Activated CD4-positive, alpha-beta T cell treated with anti-CD3 and anti-CD28 coated beads, Interleukin-2, amount 10 ng/mL, durations not matched to agents 24 days and 14 days (primary cell): ENCODE measurements at regions not wholly inside any gene's neighbourhood (a gene's known extent, or its start where the extent isn't known, plus 50 kb on each side); places are given as distances from the start of the nearest gene placed in this dataset.

Source experiments
- DNase-seq: peaks from one replicate; pipeline ENCODE4 v3.0.0; 2022
- H3K27ac Mint-ChIP-seq: one replicate; pipeline ENCODE4 v1.8.0; 2022; ENCODE audit warnings: mild to moderate bottlenecking, mixed read lengths
- H3K27me3 Mint-ChIP-seq: one replicate; pipeline ENCODE4 v1.8.0; 2022; ENCODE audit warnings: mixed read lengths
- H3K36me3 Mint-ChIP-seq: one replicate; pipeline ENCODE4 v1.8.0; 2022; ENCODE audit warnings: low read depth, mild to moderate bottlenecking, mixed read lengths
- H3K4me1 Mint-ChIP-seq: one replicate; pipeline ENCODE4 v1.8.0; 2021; ENCODE audit warnings: mixed read lengths
- H3K4me3 Mint-ChIP-seq: one replicate; pipeline ENCODE4 v1.8.0; 2022; ENCODE audit warnings: mild to moderate bottlenecking, moderate library complexity, mixed read lengths
- H3K9me3 Mint-ChIP-seq: one replicate; pipeline ENCODE4 v1.8.0; 2021; ENCODE audit warnings: mixed read lengths
- intact Hi-C: fragments of 100-400 bp; cut with micrococcal nuclease; formaldehyde crosslinking; loops from one replicate; pipeline ENCODE4 v1.15.1; 2023

DNA sequence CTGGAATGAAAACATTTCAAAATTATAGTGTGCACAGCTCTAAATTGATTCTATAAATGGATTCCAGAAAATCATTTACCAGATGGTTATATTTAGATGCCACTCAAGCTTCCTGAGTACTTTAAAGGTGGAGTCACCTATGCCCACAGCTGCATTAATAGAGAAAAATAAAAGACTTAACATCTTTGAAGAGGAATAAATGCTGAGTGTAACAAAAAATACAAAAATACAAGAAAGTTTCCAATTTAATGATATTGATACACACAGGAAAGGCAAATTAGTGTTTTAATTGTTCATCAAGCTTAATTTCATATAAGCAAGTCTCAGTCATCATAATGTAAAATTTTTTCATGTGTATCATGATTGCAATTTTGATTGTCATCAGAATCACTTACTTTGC lies 89.5 kb upstream of the MANEA start:
- Mint-ChIP-seq H3K9me3 (no peaks in the 10 kb centered on the region), H3K4me1 (no peaks in the 10 kb centered on the region), H3K27me3 (no peaks in the 10 kb centered on the region), H3K4me3 (no peak overlapping the region), H3K36me3 (no peaks in the 10 kb centered on the region), H3K27ac (no peak overlapping the region)
- intact Hi-C loops, result no loop called here
- no peak for DNase-seq

DNA sequence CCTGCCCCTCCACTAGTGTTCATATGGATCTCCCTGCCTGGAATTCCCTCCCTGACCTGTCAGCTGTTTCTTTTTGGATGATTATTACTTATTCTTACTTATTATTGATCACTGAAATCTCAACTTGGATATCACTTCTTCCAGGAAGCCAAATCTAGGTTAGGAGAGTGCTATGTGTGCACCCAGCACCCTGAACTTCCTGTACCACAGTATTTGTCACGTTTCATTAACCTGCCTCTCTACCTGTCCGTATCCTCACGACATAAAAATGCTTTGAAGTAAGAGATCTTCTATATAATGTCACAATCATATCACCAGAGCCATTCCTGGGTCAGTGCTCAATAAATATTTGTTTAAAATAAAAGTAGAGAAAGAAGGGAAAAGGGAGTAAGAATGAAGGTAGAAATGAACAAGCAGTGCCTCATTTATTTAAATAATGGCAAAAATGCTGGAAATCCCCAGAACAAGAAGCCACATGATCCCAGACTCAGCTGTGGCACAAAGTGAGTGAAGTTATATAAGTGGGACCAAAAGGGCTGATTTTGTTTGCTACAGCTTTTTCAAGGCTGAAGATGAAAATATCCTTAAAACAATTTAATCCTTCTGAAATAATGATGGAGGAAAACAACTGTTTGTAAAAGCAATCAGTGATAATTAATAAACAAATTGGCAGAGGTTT lies 88.0 kb upstream of the MANEA start:
- intact Hi-C loops, result no loop called here
- no peaks in the 10 kb centered on the region for H3K4me1 Mint-ChIP-seq
- DNase-seq, result no peak
- H3K27ac Mint-ChIP-seq, result no peak overlapping the region
- no peaks in the 10 kb centered on the region for H3K36me3 Mint-ChIP-seq
- no peaks in the 10 kb centered on the region for H3K9me3 Mint-ChIP-seq
- H3K4me3 Mint-ChIP-seq, result no peak overlapping the region
- no peaks in the 10 kb centered on the region for H3K27me3 Mint-ChIP-seq

DNA sequence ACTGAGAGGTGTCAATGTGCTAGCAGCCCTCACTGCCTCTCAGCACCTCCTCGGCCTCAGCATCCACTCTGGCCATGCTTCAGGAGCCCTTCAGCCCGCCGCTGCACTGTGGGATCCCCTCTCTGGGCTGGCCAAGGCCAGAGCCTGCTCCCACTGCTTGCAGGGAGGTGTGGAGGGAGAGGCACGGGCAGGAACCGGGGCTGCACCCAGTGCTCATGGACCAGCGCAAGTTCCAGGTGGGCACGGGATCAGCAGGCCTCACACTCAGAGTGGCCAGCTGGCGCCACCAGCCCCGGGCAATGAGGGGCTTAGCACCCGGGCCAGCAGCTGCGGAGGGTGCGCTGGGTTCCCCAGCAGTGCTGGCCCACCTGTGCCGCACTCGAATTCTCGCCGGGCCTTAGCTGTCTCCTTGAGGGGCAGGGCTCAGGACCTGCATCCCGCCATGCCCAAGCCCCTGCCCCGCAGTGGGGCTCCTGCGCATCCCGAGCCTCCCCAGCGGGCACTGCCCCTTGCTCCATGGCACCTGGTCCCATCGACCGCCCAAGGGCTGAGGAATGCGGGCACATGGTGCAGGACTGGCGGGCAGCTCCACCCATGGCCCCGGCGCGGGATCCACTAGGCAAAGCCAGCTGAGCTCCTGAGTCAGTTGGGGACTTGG lies 80.4 kb upstream of the MANEA start:
- no peak for DNase-seq
- Mint-ChIP-seq H3K27me3 (no peaks in the 10 kb centered on the region), H3K27ac (no peak overlapping the region), H3K9me3 (no peaks in the 10 kb centered on the region), H3K36me3 (no peaks in the 10 kb centered on the region), H3K4me1 (no peaks in the 10 kb centered on the region), H3K4me3 (no peak overlapping the region)
- intact Hi-C loops, result no loop called here

DNA sequence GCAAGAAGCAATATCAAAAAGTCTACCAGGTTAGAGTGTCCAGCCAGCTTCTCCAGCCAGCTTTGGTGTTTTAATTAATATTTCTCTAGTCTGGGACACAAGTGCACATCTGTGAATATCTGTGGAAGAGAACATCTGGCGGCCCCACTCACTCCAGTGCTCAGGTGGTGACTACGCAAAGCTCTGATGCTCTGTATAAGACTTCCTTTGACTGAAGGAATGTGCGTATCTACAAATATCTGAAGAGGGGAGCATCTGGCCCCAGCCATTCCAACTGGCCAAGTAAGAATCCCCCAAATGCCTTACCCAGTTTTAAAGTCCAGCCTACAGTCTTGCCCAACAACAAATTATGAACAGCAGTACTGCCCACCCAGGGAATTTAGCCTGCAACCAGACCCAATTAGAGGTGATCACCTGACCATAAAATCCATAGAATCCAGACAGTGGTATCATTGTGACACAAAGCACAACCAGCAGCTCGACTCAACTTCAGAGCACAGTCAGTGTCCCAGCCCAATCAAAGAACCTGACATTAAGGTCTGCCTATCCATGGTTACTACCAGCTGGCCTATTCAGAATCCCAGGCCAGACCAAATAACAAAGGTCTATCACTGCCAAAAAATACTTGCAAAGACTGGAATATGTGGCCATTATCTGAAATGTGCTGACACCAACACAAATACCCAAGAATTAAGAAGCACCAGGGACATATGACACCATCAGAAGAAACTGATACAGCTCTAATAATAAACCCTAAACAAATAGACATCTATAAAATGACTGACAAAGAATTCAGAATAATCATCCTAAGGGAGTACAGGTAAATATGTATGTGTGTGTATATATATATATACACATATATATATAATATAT lies 76.1 kb upstream of the MANEA start:
- intact Hi-C loops, result no loop called here
- H3K27ac Mint-ChIP-seq, result no peak overlapping the region
- H3K4me1 Mint-ChIP-seq, result no peaks in the 10 kb centered on the region
- DNase-seq, result no peak
- H3K9me3 Mint-ChIP-seq, result no peaks in the 10 kb centered on the region
- H3K4me3 Mint-ChIP-seq, result no peak overlapping the region
- no peaks in the 10 kb centered on the region for H3K27me3 Mint-ChIP-seq
- H3K36me3 Mint-ChIP-seq, result no peaks in the 10 kb centered on the region

DNA sequence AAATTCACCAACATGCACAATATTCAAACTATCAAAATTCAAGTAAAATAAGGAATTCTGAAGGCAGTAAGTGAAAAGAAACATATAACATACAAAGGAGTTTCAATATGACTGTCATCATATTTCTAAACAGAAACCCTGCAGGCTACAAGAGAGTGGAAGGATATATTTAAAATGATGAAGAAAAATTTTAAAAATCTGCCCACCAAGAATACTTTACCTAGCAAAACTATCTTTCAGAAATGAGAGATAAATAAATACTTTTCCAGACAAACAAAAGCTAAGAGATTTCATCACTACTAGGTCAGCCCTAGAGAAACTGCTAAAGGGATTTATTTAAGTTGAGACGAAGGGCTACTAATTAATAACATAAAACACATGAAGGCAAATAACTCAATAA lies 73.8 kb upstream of the MANEA start:
- DNase-seq, result no peak
- H3K27me3 Mint-ChIP-seq, result peaks cover 2% of the 10 kb centered on the region
- no peaks in the 10 kb centered on the region for H3K36me3 Mint-ChIP-seq
- no peaks in the 10 kb centered on the region for H3K9me3 Mint-ChIP-seq
- no peaks in the 10 kb centered on the region for H3K4me1 Mint-ChIP-seq
- H3K27ac Mint-ChIP-seq, result no peak overlapping the region
- intact Hi-C loops, result no loop called here
- no peak overlapping the region for H3K4me3 Mint-ChIP-seq

DNA sequence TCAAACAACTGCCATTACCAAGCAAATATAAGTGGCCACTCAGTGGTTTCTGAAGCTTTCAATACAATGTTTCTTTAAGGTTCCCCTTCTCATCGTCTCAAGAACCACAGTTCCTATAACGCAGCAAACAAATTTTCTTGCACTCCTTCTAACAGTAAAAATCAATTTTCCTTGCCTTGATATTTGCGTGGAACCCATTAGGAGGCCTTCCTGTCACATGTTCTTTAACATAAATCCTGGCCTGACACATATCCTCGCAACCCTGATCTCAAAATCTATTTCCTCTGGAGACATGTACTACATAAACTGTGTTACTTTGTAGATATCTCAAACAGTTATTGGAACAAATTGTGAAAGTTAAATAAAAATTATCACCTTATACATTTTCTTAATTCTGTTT lies 65.9 kb upstream of the MANEA start:
- Mint-ChIP-seq H3K27ac (no peak overlapping the region), H3K36me3 (no peaks in the 10 kb centered on the region), H3K4me3 (no peak overlapping the region), H3K9me3 (no peaks in the 10 kb centered on the region), H3K4me1 (no peaks in the 10 kb centered on the region), H3K27me3 (peaks cover 3% of the 10 kb centered on the region)
- no peak for DNase-seq
- intact Hi-C loops, result no loop called here

DNA sequence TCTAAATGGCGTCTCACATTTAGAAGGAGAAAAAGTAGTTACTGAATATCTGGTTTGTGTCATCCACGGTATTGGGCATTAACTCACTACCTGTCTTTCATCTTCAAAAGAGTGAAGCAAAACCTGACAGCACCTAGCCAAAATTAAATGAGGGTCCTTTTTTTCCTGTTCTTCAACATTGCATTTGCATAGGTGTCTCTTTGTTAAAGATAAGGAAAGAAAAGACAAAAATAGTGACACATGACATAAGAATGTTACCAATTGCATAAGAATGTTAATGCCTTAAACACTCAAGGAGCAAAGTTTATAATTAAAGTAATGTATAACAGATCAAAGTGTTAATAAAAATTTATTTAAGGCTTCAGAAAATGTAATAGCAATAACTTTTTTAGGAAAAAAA lies 61.4 kb upstream of the MANEA start:
- Mint-ChIP-seq H3K4me1 (no peaks in the 10 kb centered on the region), H3K4me3 (no peak overlapping the region), H3K27me3 (peaks cover 3% of the 10 kb centered on the region), H3K36me3 (no peaks in the 10 kb centered on the region), H3K9me3 (no peaks in the 10 kb centered on the region), H3K27ac (no peak overlapping the region)
- no peak for DNase-seq
- intact Hi-C loops, result no loop called here

DNA sequence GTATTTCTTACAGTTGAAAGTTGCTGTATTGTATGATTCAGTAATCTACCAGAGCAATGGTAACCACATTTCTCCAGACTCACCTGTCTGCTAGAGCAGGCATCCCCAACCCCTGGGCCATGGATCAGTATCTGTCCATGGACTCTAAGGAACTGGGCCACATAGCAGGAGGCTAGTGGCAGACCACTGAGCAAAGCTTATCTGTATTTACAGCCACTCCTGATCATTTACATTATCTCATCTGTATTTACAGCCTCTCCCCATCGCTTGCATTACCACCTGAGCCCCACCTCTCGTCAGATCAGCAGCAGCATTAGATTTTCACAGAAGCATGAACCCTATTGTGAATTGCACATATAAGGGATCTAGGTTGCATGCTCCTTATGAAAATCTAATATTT lies 60.3 kb upstream of the MANEA start:
- Mint-ChIP-seq H3K36me3 (no peaks in the 10 kb centered on the region), H3K27me3 (peaks cover 3% of the 10 kb centered on the region), H3K4me3 (no peak overlapping the region)

DNA sequence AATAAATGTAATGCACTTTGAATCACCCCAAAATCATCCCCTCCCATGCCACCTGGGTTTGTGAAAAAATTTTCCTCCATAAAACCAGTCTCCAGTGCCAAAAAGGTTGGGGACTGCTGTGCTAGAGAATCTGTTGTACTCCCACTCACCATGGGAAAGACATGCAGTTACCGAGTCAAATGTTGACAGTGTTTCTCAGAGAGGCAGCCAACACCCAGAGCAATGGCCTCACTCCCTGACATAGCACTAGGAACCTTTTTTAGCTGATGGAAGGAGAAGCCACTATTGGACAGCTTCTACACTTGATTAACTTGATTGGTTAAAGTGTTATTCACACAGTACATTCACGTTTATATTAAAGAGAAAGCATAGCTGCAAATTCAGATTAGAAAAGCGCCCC lies 59.8 kb upstream of the MANEA start:
- intact Hi-C loops, result no loop called here
- Mint-ChIP-seq H3K4me3 (no peak overlapping the region), H3K27me3 (peaks cover 3% of the 10 kb centered on the region), H3K4me1 (no peaks in the 10 kb centered on the region), H3K9me3 (no peaks in the 10 kb centered on the region), H3K27ac (no peak overlapping the region), H3K36me3 (no peaks in the 10 kb centered on the region)
- DNase-seq, result no peak

More for the DNA sequence above, 60.3 kb upstream of the MANEA start:
- H3K9me3 Mint-ChIP-seq, result no peaks in the 10 kb centered on the region
- intact Hi-C loops, result no loop called here
- DNase-seq, result no peak
- no peaks in the 10 kb centered on the region for H3K4me1 Mint-ChIP-seq
- no peak overlapping the region for H3K27ac Mint-ChIP-seq

DNA sequence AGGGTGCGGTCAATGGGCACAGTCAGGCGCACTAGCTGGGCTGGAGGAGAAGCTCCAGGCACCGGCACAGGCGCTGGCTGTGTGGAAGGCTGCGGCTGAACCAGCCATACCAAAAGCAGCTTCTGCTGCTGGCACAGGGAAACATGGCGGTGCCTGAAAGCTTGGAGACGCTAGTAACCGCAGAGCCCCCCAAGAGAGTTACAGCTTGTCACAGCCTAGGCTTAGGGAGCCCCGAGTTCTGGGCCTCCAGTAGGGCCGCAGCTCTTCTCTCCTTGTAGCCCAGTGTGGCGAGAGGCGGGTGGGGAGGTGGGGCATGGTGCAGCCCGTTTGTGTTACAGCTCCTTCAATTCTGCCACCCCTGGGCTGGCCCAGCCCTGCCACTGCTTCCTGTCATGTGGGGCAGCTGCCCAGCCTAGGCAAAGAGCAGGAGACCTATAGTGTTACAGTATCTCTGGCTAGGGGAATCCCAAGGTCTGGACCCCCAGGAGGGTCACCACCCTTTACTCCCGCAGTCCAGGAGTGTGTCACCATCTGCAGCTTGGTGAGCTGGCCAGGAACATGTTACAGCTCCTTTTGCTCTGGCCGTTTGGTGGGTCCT lies 58.6 kb upstream of the MANEA start:
- intact Hi-C loops, result no loop called here
- no peaks in the 10 kb centered on the region for H3K9me3 Mint-ChIP-seq
- peaks cover 3% of the 10 kb centered on the region for H3K27me3 Mint-ChIP-seq
- no peak overlapping the region for H3K4me3 Mint-ChIP-seq
- H3K4me1 Mint-ChIP-seq, result no peaks in the 10 kb centered on the region
- H3K27ac Mint-ChIP-seq, result no peak overlapping the region
- DNase-seq, result no peak
- no peaks in the 10 kb centered on the region for H3K36me3 Mint-ChIP-seq

DNA sequence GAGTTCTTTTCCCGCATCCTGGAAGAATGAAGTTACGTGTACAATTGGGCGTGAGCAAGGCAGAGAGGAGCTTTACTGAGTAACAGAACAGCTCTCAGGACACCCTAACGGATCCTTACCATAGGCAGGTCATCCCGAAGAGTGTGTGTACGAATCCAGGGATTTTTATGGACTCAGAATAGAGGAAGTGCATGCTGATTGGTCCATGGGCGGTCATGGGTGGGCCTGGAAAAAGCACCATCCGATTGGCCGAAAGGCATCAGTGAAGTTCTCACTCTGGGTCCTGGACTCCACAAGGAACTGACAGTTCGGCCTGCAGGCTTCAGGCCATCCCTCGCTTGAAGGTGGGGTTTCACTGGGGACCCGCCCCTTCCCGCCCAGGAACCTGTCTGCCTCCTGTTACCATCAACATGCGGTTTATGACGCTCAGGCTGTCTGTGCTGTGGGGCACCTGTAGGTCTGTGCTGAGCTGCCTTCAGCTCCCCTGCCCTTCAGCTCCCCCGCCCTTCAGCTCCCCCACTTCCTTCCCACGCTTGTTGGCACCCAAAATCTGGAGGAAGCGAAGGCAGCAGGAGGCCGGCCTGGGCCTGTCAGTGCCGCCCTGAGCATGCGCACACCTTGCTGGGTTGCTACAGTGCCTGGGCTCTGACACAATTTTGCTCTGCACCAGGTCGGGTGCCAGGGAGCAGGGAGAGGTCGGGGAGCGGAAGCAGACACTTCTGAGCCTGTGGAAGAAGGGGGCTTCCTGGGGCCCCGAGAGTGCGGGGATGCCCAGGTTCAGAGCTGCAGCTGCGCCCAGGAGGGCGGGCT lies 57.9 kb upstream of the MANEA start:
- no peaks in the 10 kb centered on the region for H3K36me3 Mint-ChIP-seq
- no peak overlapping the region for H3K27ac Mint-ChIP-seq
- peaks cover 3% of the 10 kb centered on the region for H3K27me3 Mint-ChIP-seq
- no peak for DNase-seq
- no peak overlapping the region for H3K4me3 Mint-ChIP-seq
- no peaks in the 10 kb centered on the region for H3K9me3 Mint-ChIP-seq
- intact Hi-C loops, result no loop called here
- no peaks in the 10 kb centered on the region for H3K4me1 Mint-ChIP-seq

DNA sequence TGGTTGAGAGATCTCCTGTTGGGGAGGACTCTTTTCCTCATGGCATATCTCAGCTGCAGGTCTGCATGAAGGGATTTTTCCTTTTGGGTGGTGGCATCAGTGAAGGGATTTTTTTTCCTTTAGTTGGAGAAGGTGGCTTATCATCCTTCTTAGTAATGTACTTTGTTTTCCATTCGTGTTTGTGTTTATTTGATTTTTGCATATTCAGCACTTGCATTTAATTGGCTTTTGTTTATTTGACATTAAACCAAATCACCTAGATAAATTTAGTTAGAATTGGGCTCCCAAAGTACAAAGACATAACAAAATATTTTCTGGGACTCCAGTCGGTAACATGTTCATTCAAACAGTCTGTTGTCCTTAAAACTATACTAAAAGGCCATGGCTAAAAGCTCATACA lies 56.2 kb upstream of the MANEA start:
- Mint-ChIP-seq H3K9me3 (no peaks in the 10 kb centered on the region), H3K27ac (no peak overlapping the region), H3K4me1 (no peaks in the 10 kb centered on the region), H3K36me3 (no peaks in the 10 kb centered on the region), H3K27me3 (peaks cover 5% of the 10 kb centered on the region), H3K4me3 (no peak overlapping the region)
- DNase-seq, result no peak
- intact Hi-C loops, result no loop called here
